Neutrophil (primary cell): ENCODE measurements at regions not wholly inside any gene's neighbourhood (a gene's known extent, or its start where the extent isn't known, plus 50 kb on each side); places are given as distances from the start of the nearest gene placed in this dataset.

Experiments
- H3K27ac ChIP-seq: fragments of 200-600 bp; sonication (generic); 2 replicates; pipeline ENCODE4 v1.5.1; 2016; ENCODE audit warnings: mild to moderate bottlenecking, moderate library complexity
- H3K27me3 ChIP-seq: fragments of 200-600 bp; sonication (generic); 2 replicates; pipeline ENCODE4 v1.6.0; 2016; ENCODE audit warnings: mild to moderate bottlenecking
- H3K36me3 ChIP-seq: fragments of 200-600 bp; sonication (generic); 2 replicates; pipeline ENCODE4 v1.5.1; 2017
- H3K4me1 ChIP-seq, 2 experiments: fragments of 200-600 bp in 1 of 2; sonication (generic) in 1 of 2; 1 replicate in 1 of 2; 2 replicates in 1 of 2; pipeline versions ENCODE4 v1.5.1 to v1.6.1; 2013 to 2016; ENCODE audit warnings: low read depth in 1 of 2, low read length in 1 of 2, mild to moderate bottlenecking in 1 of 2, moderate library complexity in 1 of 2; ENCODE audit not compliant: control insufficient read depth in 1 of 2, insufficient read depth in 1 of 2
- H3K4me3 ChIP-seq, 2 experiments: fragments of 200-600 bp in 1 of 2; sonication (generic) in 1 of 2; 1 replicate in 1 of 2; 2 replicates in 1 of 2; pipeline ENCODE4 v1.5.1; 2013 to 2016; ENCODE audit warnings: low read depth in 1 of 2, low read length in 1 of 2, mild to moderate bottlenecking in 1 of 2, moderate library complexity in 1 of 2
- H3K9me3 ChIP-seq: fragments of 200-600 bp; sonication (generic); 2 replicates; pipeline ENCODE4 v1.5.1; 2016
- TF ChIP-seq, protein P1 (sequence below): fragments of 200-600 bp; sonication (generic); IDR thresholded peaks from 2 replicates; pipeline ENCODE4 v1.5.1; 2016; ENCODE audit warnings: antibody characterized with exemption

GRCh38 chr10:124239696-124240095 lies 146.3 kb upstream of the CHST15 start:
- Histone ChIP-seq H3K4me1 (no peaks in the 10 kb centered on the region), H3K27me3 (no peaks in the 10 kb centered on the region), H3K27ac (no peak overlapping the region), H3K9me3 (no peaks in the 10 kb centered on the region), H3K36me3 (no peaks in the 10 kb centered on the region), H3K4me3 (no peak overlapping the region)
- TF ChIP-seq, protein P1, sequence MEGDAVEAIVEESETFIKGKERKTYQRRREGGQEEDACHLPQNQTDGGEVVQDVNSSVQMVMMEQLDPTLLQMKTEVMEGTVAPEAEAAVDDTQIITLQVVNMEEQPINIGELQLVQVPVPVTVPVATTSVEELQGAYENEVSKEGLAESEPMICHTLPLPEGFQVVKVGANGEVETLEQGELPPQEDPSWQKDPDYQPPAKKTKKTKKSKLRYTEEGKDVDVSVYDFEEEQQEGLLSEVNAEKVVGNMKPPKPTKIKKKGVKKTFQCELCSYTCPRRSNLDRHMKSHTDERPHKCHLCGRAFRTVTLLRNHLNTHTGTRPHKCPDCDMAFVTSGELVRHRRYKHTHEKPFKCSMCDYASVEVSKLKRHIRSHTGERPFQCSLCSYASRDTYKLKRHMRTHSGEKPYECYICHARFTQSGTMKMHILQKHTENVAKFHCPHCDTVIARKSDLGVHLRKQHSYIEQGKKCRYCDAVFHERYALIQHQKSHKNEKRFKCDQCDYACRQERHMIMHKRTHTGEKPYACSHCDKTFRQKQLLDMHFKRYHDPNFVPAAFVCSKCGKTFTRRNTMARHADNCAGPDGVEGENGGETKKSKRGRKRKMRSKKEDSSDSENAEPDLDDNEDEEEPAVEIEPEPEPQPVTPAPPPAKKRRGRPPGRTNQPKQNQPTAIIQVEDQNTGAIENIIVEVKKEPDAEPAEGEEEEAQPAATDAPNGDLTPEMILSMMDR = no peak

DNA sequence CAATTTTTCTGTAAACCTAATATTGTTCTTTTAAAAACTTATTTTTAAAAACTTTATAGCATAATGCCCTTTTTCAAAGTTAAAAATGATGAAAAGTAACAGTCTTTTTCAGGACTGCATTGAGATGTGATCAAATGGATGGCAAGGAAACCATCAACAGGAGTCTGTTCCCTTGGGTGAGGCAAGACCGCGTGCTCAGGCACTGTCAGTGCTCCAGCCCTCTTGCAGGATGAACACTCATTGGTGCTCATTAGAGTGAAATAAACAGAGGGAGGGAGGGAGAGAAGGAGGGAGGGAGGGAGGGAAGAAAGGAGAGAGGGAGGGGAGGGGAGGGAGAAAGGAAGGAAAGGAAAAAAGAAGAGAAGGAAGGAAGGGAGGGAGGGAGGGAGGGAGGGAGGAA lies 145.7 kb upstream of the CHST15 start:
- Histone ChIP-seq H3K9me3 (no peaks in the 10 kb centered on the region), H3K27ac (no peak overlapping the region), H3K27me3 (no peaks in the 10 kb centered on the region), H3K4me3 (no peak overlapping the region), H3K36me3 (no peaks in the 10 kb centered on the region), H3K4me1 (no peaks in the 10 kb centered on the region)
- TF ChIP-seq, protein P1 = no peak

DNA sequence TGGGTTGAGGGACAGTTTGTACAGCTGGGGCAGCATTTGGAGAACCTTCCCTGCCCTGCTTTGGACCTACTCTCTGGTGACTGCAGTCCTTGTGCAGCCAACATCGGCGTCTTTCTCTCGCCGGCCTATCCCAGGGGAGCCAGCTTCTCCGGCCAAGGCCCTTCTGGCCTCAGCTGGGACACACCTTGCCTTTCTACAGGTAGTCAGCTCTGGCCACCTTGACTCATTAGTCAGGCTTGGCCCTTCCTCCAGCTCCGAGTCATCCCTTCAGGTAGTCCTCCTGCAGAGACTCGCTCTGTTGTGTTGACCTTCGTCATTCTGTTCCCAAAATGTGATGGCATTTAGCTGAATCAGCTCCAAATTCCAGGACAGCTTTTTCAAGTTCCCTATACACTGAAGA lies 145.0 kb upstream of the CHST15 start:
- Histone ChIP-seq H3K4me1 (no peaks in the 10 kb centered on the region), H3K27me3 (no peaks in the 10 kb centered on the region), H3K9me3 (no peaks in the 10 kb centered on the region), H3K36me3 (no peaks in the 10 kb centered on the region), H3K27ac (no peak overlapping the region), H3K4me3 (no peak overlapping the region)
- TF ChIP-seq, protein P1 = no peak

- H3K9me3 ChIP-seq = no peaks in the 10 kb centered on the region
- no peaks in the 10 kb centered on the region for H3K4me1 ChIP-seq
- TF ChIP-seq, protein P1 = no peak
- H3K4me3 ChIP-seq = no peak overlapping the region
- peaks cover 4% of the 10 kb centered on the region for H3K27me3 ChIP-seq
- H3K36me3 ChIP-seq = no peaks in the 10 kb centered on the region
- H3K27ac ChIP-seq = no peak overlapping the region
Observed at GRCh38 chr10:124237282-124237961, 144.0 kb upstream of the CHST15 start.

DNA sequence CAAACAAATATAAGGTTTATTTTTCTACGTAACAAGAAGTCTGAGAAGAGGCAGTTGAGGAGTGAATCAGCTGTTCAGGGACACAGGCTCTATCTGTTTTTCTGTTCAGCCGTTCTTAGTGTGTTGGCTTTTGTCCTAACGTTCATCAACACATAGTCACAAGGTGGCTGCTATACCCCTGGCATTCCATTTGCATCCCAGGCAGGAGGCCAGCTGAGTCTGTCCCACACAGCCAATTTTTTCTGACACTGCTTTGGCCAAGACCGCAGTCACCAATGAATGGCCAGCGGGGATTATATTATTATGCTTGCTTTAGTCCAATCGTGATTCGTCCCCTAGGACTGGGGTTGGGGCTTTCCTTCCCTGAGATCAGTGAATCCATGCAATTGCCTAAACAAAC lies 143.4 kb upstream of the CHST15 start:
- TF ChIP-seq, protein P1 = no peak
- Histone ChIP-seq H3K4me1 (no peaks in the 10 kb centered on the region), H3K36me3 (no peaks in the 10 kb centered on the region), H3K4me3 (no peak overlapping the region), H3K9me3 (no peaks in the 10 kb centered on the region), H3K27ac (no peak overlapping the region), H3K27me3 (peaks cover 4% of the 10 kb centered on the region)
